Panc1 (cell line): ENCODE measurements at regions not wholly inside any gene's neighbourhood (a gene's known extent, or its start where the extent isn't known, plus 50 kb on each side); places are given as distances from the start of the nearest gene placed in this dataset.

Experiments used
- ATAC-seq: fragments of 200-7000 bp; cut with Tn5 transposase; 2 replicates; pipeline ENCODE4 v1.9.1; 2020; ENCODE audit warnings: mild to moderate bottlenecking, moderate library complexity
- BruUV-seq: library from RNA; stranded (reverse); fragments of 400-500 nt; replicated peaks from 2 replicates; lab custom pipeline; 2021; lab: Mats Ljungman, UMichigan
- CTCF ChIA-PET: fragments of 300-600 bp; sonication (Branson Sonifier 250); formaldehyde crosslinking; loops from one replicate; lab custom pipeline; 2022; ENCODE audit warnings: antibody characterized with exemption; lab: Charles Lee
- POLR2A ChIA-PET: fragments of 300-600 bp; sonication (Branson Sonifier 250); formaldehyde crosslinking; loops from one replicate; lab custom pipeline; 2022; ENCODE audit warnings: antibody characterized with exemption; lab: Charles Lee
- DNase-seq: peaks from one replicate; pipeline ENCODE4 v3.0.0-alpha.2; 2010; ENCODE audit warnings: low read depth, low spot score
- H3K27ac ChIP-seq: 2 replicates; pipeline ENCODE4 v1.5.1; 2011; ENCODE audit warnings: mild to moderate bottlenecking, low read length, inconsistent platforms
- H3K27me3 ChIP-seq: fragments of 200-500 bp; sonication (Bioruptor generic); 2 replicates; pipeline ENCODE4 v1.6.0; 2014; ENCODE audit warnings: low read length, inconsistent platforms; ENCODE audit not compliant: control insufficient read depth, insufficient read depth
- H3K36me3 ChIP-seq: fragments of 200-500 bp; sonication (Bioruptor generic); 2 replicates; pipeline ENCODE4 v1.5.1; 2014; ENCODE audit warnings: inconsistent platforms, mild to moderate bottlenecking, low read length, moderate library complexity; ENCODE audit not compliant: control insufficient read depth, insufficient read depth
- H3K4me1 ChIP-seq: 2 replicates; pipeline ENCODE4 v1.5.1; 2011; ENCODE audit warnings: inconsistent platforms, mild to moderate bottlenecking, low read length, moderate library complexity; ENCODE audit not compliant: control insufficient read depth, insufficient read depth
- H3K4me3 ChIP-seq, 2 experiments: 2 replicates each; pipeline ENCODE4 v1.5.1; 2011 to 2012; ENCODE audit warnings: low read depth in 2 of 2, low read length in 2 of 2, mild to moderate bottlenecking in 2 of 2, inconsistent platforms in 1 of 2, moderate library complexity in 1 of 2
- H3K9me3 ChIP-seq: fragments of 200-500 bp; sonication (Bioruptor generic); 2 replicates; pipeline ENCODE4 v1.5.1; 2014; ENCODE audit warnings: low read depth, mild to moderate bottlenecking, inconsistent platforms, low read length, moderate library complexity; ENCODE audit not compliant: control insufficient read depth, insufficient read depth
- CTCF ChIP-seq: fragments of 450-650 bp; IDR thresholded peaks from 2 replicates; pipeline ENCODE4 v1.5.1; 2017; ENCODE audit warnings: mild to moderate bottlenecking
- POLR2AphosphoS5 ChIP-seq: IDR thresholded peaks from 2 replicates; pipeline ENCODE4 v1.6.1; 2012; ENCODE audit warnings: mild to moderate bottlenecking, low read depth, low read length, moderate library complexity
- REST ChIP-seq, 2 experiments: IDR thresholded peaks; 2 replicates each; pipeline ENCODE4 v1.6.1; 2011 to 2012; ENCODE audit warnings: low read depth in 2 of 2, control low read depth in 1 of 2, low read length in 1 of 2, mild to moderate bottlenecking in 1 of 2, moderate library complexity in 1 of 2; ENCODE audit not compliant: insufficient read depth in 1 of 2
- SIN3A ChIP-seq: IDR thresholded peaks from 2 replicates; pipeline ENCODE4 v1.6.1; 2012; ENCODE audit warnings: low read depth, mild to moderate bottlenecking, low read length, moderate library complexity, borderline replicate concordance; ENCODE audit not compliant: insufficient read depth
- TCF7L2 ChIP-seq: IDR thresholded peaks from 2 replicates; pipeline ENCODE4 v1.6.1; 2011; ENCODE audit warnings: mild to moderate bottlenecking, low read depth, low read length, inconsistent platforms
- in situ Hi-C: cut with HindIII; loops from 2 replicates; pipeline ENCODE4 v1.10.0; 2016; ENCODE audit warnings: low sequenced_read_pairs, low pct_unique_long_range_greater_than_20kb
- intact Hi-C: fragments of 100-400 bp; cut with micrococcal nuclease; formaldehyde crosslinking; loops from one replicate; pipeline ENCODE4 v1.10.0; 2022; ENCODE audit not compliant: unreplicated experiment

GRCh38 chr16:65666132-65666941 is 544.5 kb upstream of the CDH11 start:
- CTCF ChIA-PET = no interaction called here
- intact Hi-C loops = no loop called here
- POLR2A ChIA-PET = no interaction called here
- ATAC-seq (no peak), DNase-seq (no peak)
- no peaks in the 10 kb centered on the region for H3K27me3 ChIP-seq
- BruUV-seq = no TSS peak
- H3K36me3 ChIP-seq = no peaks in the 10 kb centered on the region
- in situ Hi-C loops = no loop called here
- H3K27ac ChIP-seq = no peak overlapping the region
- no peaks in the 10 kb centered on the region for H3K4me1 ChIP-seq
- TF ChIP-seq TCF7L2 (no peak), SIN3A (no peak), POLR2AphosphoS5 (no peak), CTCF (no peak), REST (IDR thresholded peaks at IDR 0.05; ENCODE audit: insufficient read depth in 1 of 2, low read depth in 2 of 2, low read length in 1 of 2) (no peak)
- H3K9me3 ChIP-seq = no peaks in the 10 kb centered on the region
- H3K4me3 ChIP-seq = no peak overlapping the region

- BruUV-seq = no TSS peak
- Histone ChIP-seq H3K4me1 (no peaks in the 10 kb centered on the region), H3K9me3 (no peaks in the 10 kb centered on the region), H3K36me3 (no peaks in the 10 kb centered on the region), H3K27ac (no peak overlapping the region), H3K27me3 (no peaks in the 10 kb centered on the region), H3K4me3 (no peak overlapping the region)
- TF ChIP-seq TCF7L2 = no peak
- ATAC-seq (no peak), DNase-seq (no peak)
- in situ Hi-C loops (no loop called here), intact Hi-C loops (no loop called here)
- CTCF ChIA-PET = no interaction called here
- POLR2A ChIA-PET = no interaction called here
Observed at GRCh38 chr16:65665586-65665985, 543.7 kb upstream of the CDH11 start.

- Histone ChIP-seq H3K9me3 (no peaks in the 10 kb centered on the region), H3K4me1 (no peaks in the 10 kb centered on the region), H3K27ac (no peak overlapping the region), H3K36me3 (no peaks in the 10 kb centered on the region), H3K27me3 (no peaks in the 10 kb centered on the region), H3K4me3 (no peak overlapping the region)
- POLR2A ChIA-PET = no interaction called here
- no peak for DNase-seq
- TF ChIP-seq TCF7L2 (no peak), POLR2AphosphoS5 (no peak), SIN3A (no peak), REST (IDR thresholded peaks at IDR 0.05; ENCODE audit: insufficient read depth in 1 of 2, low read depth in 2 of 2, low read length in 1 of 2) (no peak), CTCF (no peak)
- CTCF ChIA-PET = no interaction called here
- in situ Hi-C loops (no loop called here), intact Hi-C loops (no loop called here)
- ATAC-seq = no peak
- BruUV-seq = no TSS peak
Observed at GRCh38 chr16:65663774-65664173, 541.9 kb upstream of the CDH11 start.
